Omental fat pad (tissue), 3 donors: ENCODE measurements at regions not wholly inside any gene's neighbourhood (a gene's known extent, or its start where the extent isn't known, plus 50 kb on each side); places are given as distances from the start of the nearest gene placed in this dataset.

Experiments
- ATAC-seq: fragments of 150-250 bp; one replicate; pipeline ENCODE4 v1.9.1; 2016; ENCODE audit warnings: mild to moderate bottlenecking, moderate library complexity; ENCODE audit not compliant: low FRiP score
- DNase-seq: peaks from one replicate; pipeline ENCODE4 v3.0.0-alpha.2; 2019; ENCODE audit warnings: low spot score
- TF ChIP-seq, protein P1 (sequence below), 3 donors: fragments of 450-650 bp; IDR thresholded peaks; one replicate each; pipeline ENCODE4 v1.5.1; 2016 to 2017; ENCODE audit warnings: antibody characterized with exemption in 3 of 3, mild to moderate bottlenecking in 3 of 3, moderate library complexity in 2 of 3

DNA sequence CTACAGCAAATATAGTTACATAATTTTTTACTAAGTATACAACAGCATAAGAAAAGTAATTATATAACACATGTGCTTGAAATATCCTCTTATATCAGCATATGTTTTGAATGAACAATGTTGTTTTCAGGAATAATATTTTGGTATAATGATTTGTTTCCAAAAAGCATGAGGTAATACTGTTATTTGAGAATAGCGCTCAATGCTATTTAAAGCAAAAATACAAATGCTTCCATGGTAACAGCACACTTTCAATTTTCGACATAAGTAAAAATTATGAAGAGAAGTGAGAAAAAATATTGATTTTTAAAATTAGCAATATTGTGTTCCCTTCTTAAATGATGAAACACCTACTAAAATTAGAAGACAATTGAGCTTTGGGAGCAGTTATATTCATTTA, 715.9 kb upstream of the ATXN8OS start:
- TF ChIP-seq, protein P1, sequence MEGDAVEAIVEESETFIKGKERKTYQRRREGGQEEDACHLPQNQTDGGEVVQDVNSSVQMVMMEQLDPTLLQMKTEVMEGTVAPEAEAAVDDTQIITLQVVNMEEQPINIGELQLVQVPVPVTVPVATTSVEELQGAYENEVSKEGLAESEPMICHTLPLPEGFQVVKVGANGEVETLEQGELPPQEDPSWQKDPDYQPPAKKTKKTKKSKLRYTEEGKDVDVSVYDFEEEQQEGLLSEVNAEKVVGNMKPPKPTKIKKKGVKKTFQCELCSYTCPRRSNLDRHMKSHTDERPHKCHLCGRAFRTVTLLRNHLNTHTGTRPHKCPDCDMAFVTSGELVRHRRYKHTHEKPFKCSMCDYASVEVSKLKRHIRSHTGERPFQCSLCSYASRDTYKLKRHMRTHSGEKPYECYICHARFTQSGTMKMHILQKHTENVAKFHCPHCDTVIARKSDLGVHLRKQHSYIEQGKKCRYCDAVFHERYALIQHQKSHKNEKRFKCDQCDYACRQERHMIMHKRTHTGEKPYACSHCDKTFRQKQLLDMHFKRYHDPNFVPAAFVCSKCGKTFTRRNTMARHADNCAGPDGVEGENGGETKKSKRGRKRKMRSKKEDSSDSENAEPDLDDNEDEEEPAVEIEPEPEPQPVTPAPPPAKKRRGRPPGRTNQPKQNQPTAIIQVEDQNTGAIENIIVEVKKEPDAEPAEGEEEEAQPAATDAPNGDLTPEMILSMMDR (IDR thresholded peaks at IDR 0.05), result no peak
- no peak for DNase-seq
- no peak for ATAC-seq

DNA sequence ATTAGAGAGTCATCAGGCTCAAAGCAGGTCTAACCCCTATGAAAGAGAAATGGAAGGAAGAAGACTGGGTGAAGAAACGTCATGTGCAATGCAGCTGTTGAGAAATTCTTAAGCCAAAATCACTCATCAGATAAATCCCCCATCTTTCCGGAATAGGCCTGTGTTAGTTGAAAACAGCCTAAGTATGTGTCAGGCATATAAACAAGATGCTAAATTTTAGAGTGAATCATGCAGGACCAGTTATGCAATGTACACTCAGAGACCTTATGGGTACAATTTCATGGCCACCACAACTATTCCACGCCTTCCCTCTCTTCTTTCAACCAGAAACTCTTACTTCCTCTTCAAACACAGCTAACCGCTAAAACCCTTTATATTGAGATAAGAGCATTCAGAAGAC, 717.7 kb upstream of the ATXN8OS start:
- ATAC-seq (no peak), DNase-seq (no peak)
- TF ChIP-seq, protein P1 (IDR thresholded peaks at IDR 0.05), result no peak

DNA sequence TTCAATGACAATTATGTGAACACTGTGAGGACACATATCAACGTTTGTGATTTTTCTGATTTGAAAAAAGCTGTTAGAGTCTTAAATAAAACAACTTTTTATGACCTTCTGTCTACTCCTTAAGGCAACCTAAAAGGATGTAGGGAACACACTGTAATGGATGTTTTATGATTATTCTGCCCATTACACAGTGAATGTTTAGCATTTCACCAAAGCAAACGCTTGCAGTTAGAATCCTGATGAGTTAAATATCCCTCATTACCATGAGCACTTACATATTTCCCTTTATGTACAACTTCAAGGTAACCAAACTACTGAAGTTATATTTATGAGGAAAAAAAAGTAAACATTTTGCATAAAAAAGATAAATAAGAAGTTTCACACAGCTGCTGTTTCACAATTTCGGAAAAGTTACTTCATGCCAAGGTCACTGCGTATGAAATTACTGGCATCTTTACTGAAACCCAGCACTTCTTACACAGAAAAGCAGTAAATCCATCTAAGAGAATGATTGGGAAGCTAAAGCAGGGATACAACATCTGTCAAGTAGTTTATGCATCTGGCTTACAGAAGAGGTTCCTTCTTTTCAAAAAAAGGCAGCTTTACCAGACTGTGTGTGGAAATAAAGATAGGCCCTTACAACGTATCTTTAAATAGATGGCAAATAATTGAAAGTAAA, 733.7 kb upstream of the ATXN8OS start:
- no peak for ATAC-seq

DNA sequence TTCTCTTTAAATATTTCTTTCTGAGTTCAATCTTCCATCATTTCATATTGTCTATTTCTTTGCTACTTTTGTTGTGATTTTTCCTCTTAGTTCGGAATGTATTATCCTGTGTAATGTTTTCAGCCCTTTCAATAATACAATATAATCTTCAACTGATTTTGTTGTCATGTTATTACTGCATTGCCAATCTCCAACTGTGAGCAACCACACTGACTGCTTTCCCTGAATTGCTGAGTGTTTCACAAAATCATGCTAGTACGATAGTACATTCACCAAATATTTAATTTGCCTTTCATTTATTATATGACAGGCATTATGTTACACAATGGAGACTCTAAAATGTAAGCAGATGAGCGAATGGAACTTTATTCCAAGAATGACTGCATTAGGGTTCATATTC, 744.3 kb upstream of the ATXN8OS start:
- ATAC-seq, result no peak
- no peak for DNase-seq
- TF ChIP-seq, protein P1 (IDR thresholded peaks at IDR 0.05), result no peak

More for the DNA sequence above, 733.7 kb upstream of the ATXN8OS start:
- TF ChIP-seq, protein P1 (IDR thresholded peaks at IDR 0.05), result no peak
- no peak for DNase-seq

DNA sequence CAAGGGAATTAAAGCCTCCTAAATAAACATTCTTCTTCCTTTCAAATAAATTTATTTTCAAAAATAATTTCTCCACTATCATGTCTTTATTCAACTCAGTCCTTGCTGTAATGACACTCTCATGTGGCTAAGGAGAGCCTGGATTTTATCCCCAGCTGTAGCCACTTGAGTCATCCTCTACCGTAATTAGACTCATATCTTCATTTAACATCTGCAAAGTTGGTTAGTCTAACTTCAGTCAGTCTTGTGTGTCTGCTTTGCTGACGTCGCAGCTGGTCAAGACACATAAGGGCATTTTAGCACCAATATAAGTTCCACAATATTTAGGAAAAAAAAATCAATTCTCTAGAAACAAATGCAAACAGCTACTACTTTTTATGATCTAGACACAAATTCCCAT, 776.4 kb upstream of the ATXN8OS start:
- TF ChIP-seq, protein P1 (IDR thresholded peaks at IDR 0.05), result no peak
- ATAC-seq (no peak), DNase-seq (no peak)

DNA sequence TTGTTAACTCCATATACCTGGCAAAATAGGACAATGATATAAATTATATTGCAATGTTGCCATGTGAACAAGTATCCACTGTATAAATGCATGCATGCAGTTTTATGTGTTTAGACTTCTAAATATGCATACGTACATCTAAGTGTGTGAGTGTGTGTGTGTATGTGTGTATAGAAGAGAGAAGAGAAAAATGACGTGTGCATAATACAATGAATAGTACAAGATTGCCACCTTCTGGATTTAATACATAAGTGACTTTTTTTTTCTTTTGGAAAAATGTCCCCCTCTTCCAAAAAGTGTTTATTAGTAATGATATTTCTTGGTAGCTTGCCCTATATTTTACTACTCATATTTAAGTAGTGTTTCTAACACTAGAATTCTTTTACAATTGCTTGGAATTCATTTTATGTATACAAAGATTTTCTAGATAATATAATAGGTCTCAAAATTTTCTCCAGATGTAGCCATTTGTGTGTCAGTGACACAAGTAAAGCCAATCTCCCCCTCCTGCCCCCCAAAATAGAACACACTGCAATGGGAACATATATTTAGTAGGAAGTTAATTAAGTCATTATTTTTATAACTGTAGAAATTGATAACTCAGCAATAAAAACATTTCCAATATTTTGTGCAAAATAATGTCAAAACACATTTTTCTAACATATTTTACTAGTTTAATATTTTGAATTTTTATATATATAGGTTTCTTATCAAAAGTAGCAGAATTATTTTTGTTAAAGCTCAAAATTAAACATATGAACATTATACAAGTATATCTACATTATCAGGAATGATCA, 783.3 kb upstream of the ATXN8OS start:
- TF ChIP-seq, protein P1 (IDR thresholded peaks at IDR 0.05), result no peak
- no peak for DNase-seq
- ATAC-seq, result no peak

DNA sequence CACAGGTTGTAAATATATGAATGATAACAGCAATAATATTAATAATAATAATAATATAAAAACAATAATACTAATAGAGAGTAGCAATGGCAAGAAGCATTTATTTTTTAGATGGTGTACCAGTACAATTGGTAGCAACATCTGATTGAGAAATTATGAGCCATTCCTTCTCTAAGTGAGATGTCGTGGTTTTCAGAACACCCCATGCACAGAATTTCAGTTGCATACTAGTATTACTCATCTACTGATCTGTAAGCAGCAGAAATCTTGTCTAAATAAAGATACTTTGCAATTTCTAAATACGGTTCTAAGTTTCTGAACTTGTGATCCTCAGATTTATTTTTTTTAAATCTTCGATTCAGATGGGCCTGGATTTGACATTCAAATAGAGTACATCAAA, 788.0 kb upstream of the ATXN8OS start:
- DNase-seq (no peak), ATAC-seq (no peak)
- TF ChIP-seq, protein P1 (IDR thresholded peaks at IDR 0.05), result no peak
